ENCODE measurements at regions not wholly inside any gene's neighbourhood (a gene's known extent, or its start where the extent isn't known, plus 50 kb on each side); places are given as distances from the start of the nearest gene placed in this dataset.

DNA sequence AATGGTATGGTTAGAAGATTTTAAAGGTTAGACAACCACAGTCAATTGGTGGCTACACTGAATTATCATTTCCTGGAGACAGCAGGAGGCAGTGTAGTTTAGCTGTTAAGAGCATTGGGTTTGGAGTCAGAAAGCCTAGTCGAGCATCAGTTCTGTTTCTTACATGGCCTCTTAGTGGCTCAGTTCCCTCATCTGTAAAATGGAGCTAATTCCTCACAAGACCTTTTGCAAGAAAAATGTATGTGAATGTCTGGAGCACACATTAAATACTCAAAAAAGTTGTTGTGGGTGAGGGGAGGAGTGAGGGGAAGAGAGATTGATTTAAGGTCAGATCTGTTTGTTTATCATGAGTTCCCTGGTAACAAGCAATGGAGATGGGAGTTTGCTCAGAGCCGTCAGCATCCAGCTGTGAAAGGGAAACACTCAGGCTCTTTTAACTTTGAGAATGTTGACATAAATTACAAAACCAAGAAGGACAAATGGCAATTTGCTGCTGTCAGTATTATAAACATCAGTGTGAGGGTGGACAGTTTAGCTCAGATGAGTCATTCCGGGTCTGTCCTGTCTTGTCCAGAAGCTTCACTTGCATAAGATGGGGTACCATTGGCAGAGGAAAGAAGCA, 98.2 kb upstream of the PGRMC2 start:
- peak; percentile 77 for DNase-seq

DNA sequence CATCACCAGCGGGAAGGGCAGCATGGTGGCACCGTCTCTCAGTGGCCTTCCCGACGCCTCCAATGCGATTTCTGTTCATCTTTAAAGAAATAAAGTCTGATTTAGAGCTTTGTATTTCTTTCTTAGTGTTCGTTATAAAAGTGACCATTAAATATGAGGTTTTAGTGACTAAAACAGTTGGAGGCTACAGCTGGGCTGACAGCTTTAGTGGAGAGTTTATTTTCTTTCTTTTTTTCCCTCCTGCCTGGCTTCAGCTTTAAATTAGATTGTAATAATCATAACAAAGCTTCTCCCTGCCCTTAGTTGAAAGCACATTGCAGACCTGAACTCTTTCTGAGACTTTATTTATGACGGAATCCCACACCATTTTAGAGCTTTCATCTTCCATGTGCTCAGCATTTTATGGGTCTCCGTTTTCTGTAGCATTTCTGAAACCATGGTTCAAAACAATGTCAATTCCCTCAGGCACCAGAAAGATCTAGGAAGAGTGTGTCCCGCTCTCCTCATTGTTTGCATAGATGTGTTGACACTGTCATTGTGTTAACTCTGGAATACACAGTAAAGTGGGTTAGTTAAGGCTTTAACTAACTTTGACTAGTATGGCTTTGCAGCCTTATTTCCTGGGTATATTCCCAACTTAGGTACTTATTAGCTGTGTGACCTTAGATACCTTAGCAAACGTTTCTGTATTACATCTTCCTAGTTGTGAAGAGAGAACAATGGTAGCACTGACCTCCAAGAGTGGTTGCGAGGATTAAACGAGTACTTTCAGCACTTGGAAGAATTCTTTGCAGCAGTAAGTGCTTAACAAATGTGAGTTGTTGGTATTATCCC, 97.4 kb upstream of the PGRMC2 start:
- no peak for DNase-seq

DNA sequence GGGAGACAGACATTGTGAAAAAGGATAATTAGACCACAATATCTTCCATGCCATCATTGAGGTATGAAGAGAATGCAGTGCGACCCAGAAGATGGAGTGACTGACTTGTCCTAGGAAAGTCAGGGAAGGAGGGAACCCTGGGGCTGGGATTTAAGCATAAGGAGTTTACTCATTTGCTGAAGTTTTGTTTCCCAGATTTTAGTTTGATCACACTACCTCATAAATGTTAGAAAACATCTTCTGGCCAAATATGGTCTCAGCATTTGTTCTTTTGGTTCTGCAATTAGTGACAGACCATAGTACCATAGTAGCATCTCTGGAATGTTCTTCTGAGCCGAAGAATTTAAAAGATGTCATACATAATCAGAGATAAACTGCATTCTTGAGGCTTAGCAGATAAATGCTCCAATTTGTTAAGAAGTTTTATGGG, 96.5 kb upstream of the PGRMC2 start:
- DNase-seq, result peak; percentile 92

DNA sequence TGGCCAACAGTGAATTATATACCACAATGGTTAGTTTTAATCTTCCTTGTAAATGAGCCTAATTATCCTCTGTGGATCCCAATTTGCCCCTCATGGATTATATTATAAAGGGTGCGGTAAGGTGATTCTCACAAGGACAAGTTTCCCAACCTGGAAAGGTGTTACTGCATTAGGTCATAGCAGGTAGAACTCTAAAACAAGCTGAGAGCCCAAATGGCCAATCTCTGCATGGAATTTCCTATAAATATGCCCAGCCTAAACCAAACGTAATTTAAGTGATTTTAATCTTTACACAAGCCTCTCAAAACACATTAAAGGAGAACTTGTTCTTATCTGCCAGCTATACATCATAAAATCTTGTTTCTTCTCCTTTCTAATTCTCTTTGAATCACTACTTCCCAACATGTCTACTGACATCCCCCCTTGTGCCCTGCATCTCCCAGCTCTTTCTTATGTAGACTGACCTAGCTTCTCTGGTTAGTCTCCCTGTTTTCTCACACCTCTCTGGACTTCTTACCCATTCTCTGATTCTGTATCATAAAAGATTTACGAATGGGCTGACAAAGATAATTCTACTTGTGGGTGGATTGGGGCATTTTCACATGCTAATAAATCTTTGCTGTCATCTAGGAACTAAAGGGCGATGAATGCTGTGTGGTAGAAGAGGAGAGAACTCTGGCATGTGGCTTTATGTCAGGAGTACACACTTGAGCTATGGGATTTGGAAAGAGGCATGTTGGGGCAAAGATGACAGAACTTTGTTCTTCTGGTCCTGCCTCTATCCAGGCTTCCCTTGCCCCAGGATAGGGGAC, 94.3 kb upstream of the PGRMC2 start:
- DNase-seq, result no peak

DNA sequence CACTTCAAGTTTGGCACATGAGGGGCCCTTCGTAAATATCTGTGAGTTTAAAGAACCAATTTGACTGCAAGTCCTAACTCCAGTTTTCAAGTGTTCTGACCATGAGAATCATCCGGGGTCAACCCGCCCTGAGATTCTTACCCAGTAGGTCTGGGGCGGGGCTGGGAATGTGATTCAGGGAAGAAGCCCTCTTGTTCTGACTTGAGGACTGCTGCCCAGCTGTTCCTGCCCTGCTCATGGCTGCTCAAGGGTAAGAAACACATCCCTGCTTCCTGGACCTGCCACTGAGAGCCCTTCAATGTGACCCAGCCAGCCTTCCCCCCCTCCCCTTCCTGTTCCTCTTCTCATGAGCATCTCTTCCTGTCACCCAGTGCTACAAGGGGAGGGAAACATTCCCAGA, 92.7 kb upstream of the PGRMC2 start:
- no peak for DNase-seq

DNA sequence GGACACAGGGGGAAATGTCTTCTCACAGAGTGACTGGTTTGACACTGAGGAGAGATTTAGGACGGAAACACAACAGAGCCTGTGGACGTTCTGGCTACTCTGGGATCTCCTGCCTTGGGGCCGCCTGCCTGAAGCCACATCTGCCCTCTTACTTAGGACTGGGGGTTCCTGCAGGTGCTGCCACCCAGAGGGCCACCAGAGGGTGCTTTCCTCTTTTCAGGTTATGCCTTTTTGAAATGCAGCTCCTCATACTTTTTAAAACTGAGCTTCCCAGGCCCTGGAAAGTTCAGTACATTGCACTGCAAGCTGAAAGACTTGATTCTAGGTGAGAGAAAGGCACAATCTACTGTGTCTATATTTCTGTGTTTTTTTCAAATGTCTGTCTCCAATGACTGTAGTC, 92.2 kb upstream of the PGRMC2 start:
- peak; percentile 38 for DNase-seq

DNA sequence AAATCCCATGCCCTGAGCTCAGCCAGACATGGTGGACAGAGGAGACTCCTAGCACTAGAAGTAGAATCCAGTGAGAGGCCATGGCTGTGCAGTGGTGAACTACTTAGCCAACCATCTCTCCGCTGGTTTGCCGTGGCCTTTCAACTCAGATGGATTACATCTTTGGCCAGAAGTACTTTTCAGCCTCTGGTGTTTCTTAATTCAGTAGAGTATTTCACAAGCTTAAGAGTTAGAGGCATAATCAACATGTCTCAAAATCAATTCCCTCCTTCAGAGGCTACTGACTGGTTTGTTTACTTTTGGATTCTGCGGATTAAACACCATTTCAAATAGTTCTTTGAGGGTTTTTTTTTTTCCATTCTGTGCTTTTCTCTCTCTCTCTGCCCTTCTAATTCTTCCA, 91.1 kb upstream of the PGRMC2 start:
- no peak for DNase-seq

DNA sequence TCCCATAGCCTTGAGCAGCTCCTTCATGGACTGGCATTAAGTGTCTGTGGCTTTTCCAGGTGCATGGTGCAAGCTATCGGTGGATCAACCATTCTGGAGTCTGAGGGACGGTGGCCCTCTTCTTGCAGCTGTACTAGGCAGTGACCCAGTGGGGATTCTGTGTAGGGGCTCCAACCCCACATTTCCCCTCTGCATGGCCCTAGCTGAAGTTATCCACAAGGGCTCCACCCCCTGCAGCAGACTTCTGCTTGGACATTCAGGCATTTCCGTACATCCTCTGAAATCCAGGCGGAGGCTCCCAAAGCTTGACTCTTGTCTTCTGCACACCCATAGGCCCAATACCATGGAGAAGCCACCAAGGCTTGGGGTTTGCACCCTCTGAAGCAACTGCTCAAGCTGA, 89.3 kb upstream of the PGRMC2 start:
- DNase-seq, result no peak

DNA sequence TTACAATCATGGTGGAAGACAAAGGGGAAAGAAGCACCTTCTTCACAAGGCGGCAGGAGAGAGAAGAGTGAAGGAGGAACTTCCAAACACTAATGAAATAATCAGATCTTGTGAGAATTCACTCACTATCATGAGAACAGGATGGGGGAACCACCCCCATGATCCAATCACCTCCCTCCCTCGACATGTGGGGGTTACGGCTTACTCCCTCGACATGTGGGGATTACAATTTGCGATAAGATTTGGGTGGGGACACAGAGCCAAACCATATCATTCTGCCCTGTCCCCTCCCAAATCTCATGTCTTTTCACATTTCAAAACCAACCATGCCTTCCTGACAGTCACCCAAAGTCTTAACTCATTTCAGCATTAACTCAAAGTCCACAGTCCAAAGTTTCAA, 88.7 kb upstream of the PGRMC2 start:
- DNase-seq, result no peak

DNA sequence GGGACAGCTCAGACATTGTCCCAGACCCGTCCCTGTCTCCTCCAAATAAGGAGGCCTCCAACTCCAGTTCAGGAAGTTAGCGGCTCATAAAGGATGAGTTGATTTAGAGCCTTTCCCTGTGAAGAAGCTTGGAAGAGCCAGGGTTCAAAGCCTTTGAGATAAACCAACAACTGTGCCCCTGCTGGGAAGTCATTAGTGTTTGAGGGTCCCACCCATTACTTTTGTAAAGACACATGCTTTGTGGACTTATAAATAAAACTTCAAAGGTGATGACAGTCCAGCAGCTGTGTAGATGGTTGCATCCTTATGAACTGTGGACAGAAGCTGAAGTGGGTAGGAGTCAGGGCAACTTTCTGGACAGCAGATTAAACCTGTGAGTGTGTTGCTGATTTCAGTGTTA, 86.0 kb upstream of the PGRMC2 start:
- no peak for DNase-seq

DNA sequence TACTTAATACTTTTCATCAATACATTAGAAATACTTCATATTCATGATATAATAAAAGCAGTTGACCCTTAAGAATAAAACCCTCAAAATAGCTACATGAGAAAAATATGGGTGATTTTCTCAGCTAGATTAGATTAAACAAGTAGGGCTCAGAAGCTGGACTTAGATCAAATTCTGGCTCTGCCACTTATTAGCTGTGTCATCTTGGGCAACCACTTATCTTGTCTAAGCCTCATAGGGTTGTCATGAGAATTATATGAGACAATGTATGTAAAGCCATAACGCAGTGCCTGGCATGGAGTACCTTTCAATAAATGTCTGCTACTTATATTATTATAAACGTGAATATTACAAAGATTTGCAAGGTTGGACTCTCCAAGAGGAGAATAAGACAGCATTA, 84.3 kb upstream of the PGRMC2 start:
- no peak for DNase-seq

DNA sequence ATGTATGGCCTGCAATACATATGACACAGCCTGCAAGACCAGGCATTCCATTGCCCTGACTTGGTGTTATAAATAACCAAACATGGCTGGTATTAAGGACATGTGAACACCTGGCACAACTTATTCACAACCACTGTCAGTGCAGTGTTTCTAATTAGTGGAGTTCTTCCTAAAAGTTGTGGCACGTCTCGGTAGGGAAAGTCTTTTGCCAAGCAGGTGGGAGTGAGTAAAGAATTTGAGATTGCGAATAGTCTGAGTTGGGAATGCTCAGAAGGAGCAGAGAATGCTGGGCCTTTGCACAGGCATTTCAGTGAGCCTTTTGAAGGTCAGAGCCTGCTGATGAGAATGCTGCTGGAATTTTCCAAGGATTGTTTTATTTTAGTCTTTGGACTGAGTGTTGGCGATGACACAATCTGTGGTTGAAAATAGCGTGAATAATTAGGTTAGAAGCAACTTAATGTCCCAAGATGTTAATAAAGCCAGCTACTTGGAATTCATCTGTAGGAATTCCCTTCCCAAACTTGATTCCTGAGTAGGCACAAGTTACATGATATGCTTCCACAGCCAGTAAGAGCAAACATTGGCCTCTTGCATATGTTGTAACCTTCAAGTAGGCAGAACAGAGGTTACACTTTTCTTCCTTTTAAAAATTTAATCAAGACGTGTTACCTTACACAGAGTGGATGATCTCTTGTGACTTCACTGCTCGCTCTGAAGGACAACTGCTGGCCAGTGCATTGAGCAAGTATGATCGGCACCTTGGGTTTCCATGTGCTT, 83.6 kb upstream of the PGRMC2 start:
- DNase-seq, result peak; percentile 61

DNA sequence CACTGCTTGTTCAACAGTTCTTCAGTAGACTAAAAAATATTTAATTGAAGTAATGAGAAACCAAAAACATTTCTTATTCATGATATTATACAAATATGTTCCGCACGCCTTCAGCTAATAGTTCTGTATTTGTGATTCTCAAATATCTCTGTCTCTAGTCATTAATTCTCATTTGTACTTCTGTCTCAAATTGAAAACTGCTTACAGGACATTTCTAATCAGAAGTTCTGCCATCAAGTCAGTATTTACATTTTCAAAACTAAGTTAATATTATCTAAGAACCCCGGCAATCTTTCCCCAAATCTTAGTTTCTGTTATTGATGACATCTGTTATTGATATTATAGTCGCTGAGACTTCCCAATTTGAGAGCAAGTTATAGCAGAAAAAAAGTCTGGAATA, 78.6 kb upstream of the PGRMC2 start:
- DNase-seq, result no peak

DNA sequence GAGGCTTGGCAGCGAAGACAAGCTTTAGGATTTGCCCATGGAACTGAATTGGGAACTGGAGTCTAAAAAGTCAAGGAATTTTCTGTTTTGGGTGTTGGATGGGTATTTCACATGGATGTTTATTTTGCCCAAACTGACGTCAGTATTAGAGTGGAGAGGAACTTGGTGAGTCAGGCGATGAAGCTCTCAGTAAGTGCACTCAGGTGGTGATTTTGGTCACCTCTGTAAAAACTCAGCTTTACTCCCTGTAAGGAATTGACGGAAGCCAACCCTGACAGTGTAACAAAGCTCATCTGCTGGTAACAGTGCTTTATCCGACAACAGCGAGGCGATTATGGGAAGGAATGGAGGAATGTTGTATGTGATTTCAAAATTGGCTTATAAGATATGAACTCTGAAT, 77.0 kb upstream of the PGRMC2 start:
- no peak for DNase-seq

DNA sequence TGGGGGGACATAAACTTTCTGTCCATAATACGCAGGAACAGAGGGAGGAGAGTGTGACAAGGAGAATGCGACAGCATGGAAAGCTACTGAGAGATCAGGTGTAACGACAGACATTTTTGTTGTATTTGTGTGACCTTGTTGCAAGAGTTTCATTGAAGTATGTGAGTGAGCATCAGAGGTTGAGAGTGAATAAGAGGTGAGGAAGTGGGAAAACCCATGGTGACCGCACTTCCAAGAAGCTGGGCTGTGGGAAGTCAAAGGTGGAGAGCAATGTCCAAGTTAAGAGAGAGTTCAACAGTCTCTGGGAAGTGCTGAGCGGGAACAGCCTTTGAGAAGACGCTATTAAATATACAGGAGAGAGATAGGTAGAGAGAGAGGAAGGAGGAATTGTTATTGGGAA, 76.4 kb upstream of the PGRMC2 start:
- no peak for DNase-seq

DNA sequence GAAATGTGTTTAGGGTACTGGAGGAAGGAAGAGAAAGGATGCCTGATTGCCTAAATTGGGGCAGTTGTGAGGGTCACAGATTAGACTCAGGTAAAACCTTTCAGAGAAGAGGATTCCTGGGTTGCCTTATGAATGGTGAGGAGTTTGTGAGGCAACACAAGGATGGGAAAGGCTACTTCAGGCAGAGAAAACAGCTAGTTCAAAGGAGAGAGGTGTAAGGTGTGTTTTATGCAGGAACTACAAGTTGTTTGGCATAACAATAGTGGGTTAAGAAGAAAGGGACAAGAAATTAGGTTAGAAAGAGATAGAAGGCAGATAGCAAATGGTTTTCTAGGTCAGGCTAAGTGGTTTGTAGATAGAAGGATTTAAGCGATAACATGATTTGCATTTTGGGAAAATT, 75.1 kb upstream of the PGRMC2 start:
- DNase-seq, result no peak

DNA sequence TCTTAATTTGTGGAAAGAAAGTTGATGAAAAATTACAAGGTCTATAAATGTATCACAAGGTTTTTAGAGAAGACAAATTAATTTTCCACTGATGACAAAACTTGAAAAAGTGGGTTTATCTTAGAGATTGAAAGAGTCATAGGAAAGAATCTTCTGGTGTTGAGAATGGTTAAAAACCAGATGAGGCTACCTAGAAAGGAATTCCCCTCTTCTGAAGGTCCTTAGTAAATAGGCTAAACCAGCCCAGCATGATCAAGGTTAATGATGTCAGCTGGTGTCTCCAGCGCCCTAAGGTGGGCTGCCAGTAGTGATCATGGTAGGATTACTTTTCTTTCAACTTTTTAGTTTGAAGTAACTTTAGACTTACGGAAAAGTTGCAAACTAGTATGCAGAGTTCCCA, 71.8 kb upstream of the PGRMC2 start:
- no peak for DNase-seq

DNA sequence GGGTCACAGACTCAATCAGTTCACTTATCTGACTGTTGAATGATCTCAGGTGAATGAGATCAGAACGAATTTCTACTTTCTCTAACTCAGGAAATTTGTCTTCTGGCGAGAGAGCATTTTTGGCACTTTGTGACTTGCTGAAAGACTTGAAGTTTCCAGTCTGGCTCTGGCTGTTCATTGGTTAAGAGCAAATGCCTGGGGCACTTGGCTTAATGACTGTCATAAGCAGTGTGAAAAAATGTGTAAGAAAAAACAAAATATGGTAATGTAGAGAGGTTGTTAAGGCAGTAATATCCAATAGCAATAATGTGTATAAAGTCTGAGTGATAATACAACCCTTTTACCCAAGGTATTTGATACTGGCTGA, 71.3 kb upstream of the PGRMC2 start:
- no peak for DNase-seq

DNA sequence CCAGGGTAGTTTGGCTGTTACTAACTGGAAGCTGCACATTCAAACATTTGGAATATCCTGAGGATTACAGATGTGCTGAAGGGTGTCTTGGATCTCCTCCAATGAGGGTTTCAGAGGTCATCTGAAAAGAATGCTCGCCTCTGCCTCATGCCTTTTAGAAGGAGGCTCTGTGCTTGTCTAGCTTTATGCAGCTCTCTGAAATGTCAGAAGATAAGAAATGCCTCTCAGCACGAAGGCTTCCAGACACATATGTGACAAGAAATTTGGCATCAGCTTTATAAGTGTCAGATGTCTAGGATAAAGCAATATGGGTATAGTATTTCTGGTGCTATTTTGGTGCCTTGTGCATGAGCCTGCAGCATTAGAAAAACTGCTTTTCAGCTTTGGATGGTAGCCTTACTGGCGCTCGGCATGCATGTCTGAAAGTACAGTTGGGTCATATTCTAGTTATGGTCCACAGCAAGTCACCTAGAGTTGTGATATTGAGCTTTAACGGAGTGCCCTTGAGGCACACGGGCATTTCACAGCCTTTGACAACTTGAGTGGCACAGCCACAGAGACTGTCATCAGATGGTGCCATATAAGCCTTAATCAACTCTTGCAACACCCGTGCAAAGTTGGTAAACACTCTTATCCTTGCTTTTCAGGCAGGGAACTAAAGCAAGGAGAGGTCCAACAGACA, 70.8 kb upstream of the PGRMC2 start:
- peak; percentile 96 for DNase-seq

DNA sequence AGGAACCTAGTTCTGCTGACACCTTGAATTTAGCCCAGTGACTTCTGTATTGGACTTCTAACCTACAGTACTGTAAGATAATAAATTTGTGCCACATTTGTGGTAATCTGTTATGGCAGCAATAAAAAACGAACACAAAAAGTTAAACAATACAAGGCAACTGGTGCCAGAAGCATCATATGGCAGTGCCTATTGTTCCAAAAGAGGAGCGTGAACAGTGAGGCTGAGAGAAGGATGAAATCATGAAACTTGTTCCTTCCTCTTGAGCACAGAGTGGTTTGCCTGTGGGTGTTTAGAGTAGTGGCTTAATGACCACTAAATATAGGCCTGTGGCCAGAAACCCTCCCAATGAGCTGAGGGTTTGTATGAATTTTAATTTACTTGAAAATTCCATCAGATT, 69.7 kb upstream of the PGRMC2 start:
- no peak for DNase-seq

DNA sequence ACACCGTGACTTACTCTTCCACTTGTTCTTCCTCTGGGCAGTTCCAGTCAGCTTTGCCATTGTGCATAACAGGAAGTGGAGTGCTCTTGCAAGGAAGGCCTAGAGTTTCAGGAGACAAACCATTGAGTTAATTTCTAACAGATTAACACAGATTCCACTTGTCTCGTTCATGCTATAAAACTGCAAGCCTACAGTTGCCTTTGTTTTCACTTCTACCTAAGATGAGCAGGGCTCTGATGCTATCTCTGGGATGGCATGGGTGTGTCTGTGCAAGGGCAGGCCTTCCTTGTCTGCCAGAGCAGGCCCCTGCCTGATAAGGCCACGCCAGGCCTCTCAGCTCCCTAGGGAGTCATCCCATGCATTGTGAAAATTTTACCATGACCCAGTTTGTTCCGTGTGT, 67.7 kb upstream of the PGRMC2 start:
- peak; percentile 36 for DNase-seq

DNA sequence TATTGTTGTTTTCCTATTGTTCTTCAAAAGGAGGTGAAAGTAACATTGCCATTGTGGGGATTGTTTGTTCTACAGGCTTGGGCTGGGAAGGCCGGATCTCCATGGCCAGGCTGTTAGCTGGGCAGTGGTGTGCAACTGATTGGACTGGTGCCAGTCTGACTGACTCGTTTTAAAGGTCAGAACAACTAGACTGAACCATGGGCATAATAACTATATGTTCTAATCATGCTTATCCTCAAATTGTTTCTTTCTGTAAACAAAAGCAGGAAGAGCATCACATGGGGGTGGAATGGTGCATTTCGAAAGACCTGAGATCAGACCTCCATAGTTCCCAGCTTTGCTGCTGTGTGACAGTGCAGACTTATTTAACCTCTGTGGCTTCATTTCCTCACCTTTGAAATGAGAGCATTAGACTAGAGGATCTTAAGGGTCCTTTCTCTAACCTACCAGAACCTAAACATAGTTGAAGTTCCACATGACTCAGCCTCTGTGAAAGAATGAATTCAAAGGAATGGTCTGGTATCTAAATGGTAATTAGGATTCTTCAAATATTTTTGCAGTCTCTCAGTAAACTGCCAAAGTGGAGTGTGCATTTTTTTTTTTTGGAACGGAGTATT, 66.7 kb upstream of the PGRMC2 start:
- peak; percentile 95 for DNase-seq

Measured in fibroblast of skin of back (primary cell).